Stomach (tissue), 4 donors: ENCODE measurements at regions not wholly inside any gene's neighbourhood (a gene's known extent, or its start where the extent isn't known, plus 50 kb on each side); places are given as distances from the start of the nearest gene placed in this dataset.

Experiments
- POLR2A ChIP-seq, 4 donors: fragments of 450-650 bp; IDR thresholded peaks; one replicate each; pipeline ENCODE4 v1.6.1; 2016; ENCODE audit warnings: antibody characterized with exemption in 4 of 4, control low read depth in 2 of 4, mild to moderate bottlenecking in 1 of 4, moderate library complexity in 1 of 4
- TF ChIP-seq, protein P1 (sequence below), 7 experiments: fragments of 450-650 bp in 4 of 7; fragments of 200-600 bp in 3 of 7; sonication (generic) in 3 of 7; IDR thresholded peaks; one replicate each; pipeline ENCODE4 v1.5.1; 2016 to 2019; ENCODE audit warnings: antibody characterized with exemption in 7 of 7, control low read depth in 2 of 7, mild to moderate bottlenecking in 1 of 7

GRCh38 chr7:26087321-26088091 is 64.5 kb upstream of the NFE2L3 start:
- TF ChIP-seq, protein P1, sequence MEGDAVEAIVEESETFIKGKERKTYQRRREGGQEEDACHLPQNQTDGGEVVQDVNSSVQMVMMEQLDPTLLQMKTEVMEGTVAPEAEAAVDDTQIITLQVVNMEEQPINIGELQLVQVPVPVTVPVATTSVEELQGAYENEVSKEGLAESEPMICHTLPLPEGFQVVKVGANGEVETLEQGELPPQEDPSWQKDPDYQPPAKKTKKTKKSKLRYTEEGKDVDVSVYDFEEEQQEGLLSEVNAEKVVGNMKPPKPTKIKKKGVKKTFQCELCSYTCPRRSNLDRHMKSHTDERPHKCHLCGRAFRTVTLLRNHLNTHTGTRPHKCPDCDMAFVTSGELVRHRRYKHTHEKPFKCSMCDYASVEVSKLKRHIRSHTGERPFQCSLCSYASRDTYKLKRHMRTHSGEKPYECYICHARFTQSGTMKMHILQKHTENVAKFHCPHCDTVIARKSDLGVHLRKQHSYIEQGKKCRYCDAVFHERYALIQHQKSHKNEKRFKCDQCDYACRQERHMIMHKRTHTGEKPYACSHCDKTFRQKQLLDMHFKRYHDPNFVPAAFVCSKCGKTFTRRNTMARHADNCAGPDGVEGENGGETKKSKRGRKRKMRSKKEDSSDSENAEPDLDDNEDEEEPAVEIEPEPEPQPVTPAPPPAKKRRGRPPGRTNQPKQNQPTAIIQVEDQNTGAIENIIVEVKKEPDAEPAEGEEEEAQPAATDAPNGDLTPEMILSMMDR (IDR thresholded peaks at IDR 0.05): no peak
- no peak for TF ChIP-seq POLR2A (IDR thresholded peaks at IDR 0.05)
